ENCODE measurements at regions not wholly inside any gene's neighbourhood (a gene's known extent, or its start where the extent isn't known, plus 50 kb on each side); places are given as distances from the start of the nearest gene placed in this dataset.

- no peaks in the 10 kb centered on the region for H3K27me3 ChIP-seq
- 92 to 93% methylated on average over 1 of the region's 1 CpG for WGBS, 2 donors (ENCODE audit: low coverage in 1 of 2)
- H3K36me3 ChIP-seq: no peaks in the 10 kb centered on the region
- no peaks in the 10 kb centered on the region for H3K4me1 ChIP-seq
- H3K27ac ChIP-seq: no peak overlapping the region
- H3K4me3 ChIP-seq: no peak overlapping the region
- H3K9me3 ChIP-seq: no peaks in the 10 kb centered on the region
- no peak for TF ChIP-seq EP300 (IDR thresholded peaks at IDR 0.05)
- no peak for TF ChIP-seq CTCF (IDR thresholded peaks at IDR 0.05)
- no peak for TF ChIP-seq POLR2A (IDR thresholded peaks at IDR 0.05)
- no peak for TF ChIP-seq POLR2AphosphoS5 (IDR thresholded peaks at IDR 0.05)
- no peak for ATAC-seq
Observed at GRCh38 chr2:66382091-66382490, 52.8 kb upstream of the MEIS1 start.

GRCh38 chr2:66379473-66379872 lies 55.5 kb upstream of the MEIS1 start:
- Histone ChIP-seq H3K9me3 (no peaks in the 10 kb centered on the region), H3K27ac (no peak overlapping the region), H3K4me1 (no peaks in the 10 kb centered on the region), H3K36me3 (no peaks in the 10 kb centered on the region), H3K4me3 (no peak overlapping the region), H3K27me3 (no peaks in the 10 kb centered on the region)
- ATAC-seq: no peak
- no peak for TF ChIP-seq CTCF (IDR thresholded peaks at IDR 0.05)
- no peak for TF ChIP-seq EP300 (IDR thresholded peaks at IDR 0.05)
- TF ChIP-seq POLR2A (IDR thresholded peaks at IDR 0.05): no peak
- no peak for TF ChIP-seq POLR2AphosphoS5 (IDR thresholded peaks at IDR 0.05)

GRCh38 chr2:66377832-66378231 lies 57.1 kb upstream of the MEIS1 start:
- ATAC-seq: no peak
- Histone ChIP-seq H3K4me1 (no peaks in the 10 kb centered on the region), H3K9me3 (no peaks in the 10 kb centered on the region), H3K36me3 (no peaks in the 10 kb centered on the region), H3K4me3 (no peak overlapping the region), H3K27ac (no peak overlapping the region), H3K27me3 (no peaks in the 10 kb centered on the region)
- 70 to 84% methylated on average over 6 of the region's 6 CpGs for WGBS, 2 donors (ENCODE audit: low coverage in 1 of 2)
- no peak for TF ChIP-seq CTCF (IDR thresholded peaks at IDR 0.05)
- TF ChIP-seq POLR2AphosphoS5 (IDR thresholded peaks at IDR 0.05): no peak
- no peak for TF ChIP-seq EP300 (IDR thresholded peaks at IDR 0.05)
- TF ChIP-seq POLR2A (IDR thresholded peaks at IDR 0.05): no peak

- Histone ChIP-seq H3K27ac (no peak overlapping the region), H3K4me3 (no peak overlapping the region), H3K4me1 (no peaks in the 10 kb centered on the region), H3K36me3 (no peaks in the 10 kb centered on the region), H3K9me3 (no peaks in the 10 kb centered on the region), H3K27me3 (peaks cover 4% of the 10 kb centered on the region)
- no peak for TF ChIP-seq EP300 (IDR thresholded peaks at IDR 0.05)
- no peak for TF ChIP-seq CTCF (IDR thresholded peaks at IDR 0.05)
- TF ChIP-seq POLR2AphosphoS5 (IDR thresholded peaks at IDR 0.05): no peak
- TF ChIP-seq POLR2A (IDR thresholded peaks at IDR 0.05): no peak
- ATAC-seq: no peak
- 93 to 100% methylated on average over 2 of the region's 2 CpGs for WGBS, 2 donors (ENCODE audit: low coverage in 1 of 2)
Observed at GRCh38 chr2:66370824-66371223, 64.1 kb upstream of the MEIS1 start.

GRCh38 chr2:66366619-66367018 lies 68.3 kb upstream of the MEIS1 start:
- no peaks in the 10 kb centered on the region for H3K27me3 ChIP-seq
- WGBS, 2 donors (ENCODE audit: low coverage in 1 of 2): 67 to 75% methylated on average over 2 of the region's 2 CpGs
- no peaks in the 10 kb centered on the region for H3K9me3 ChIP-seq
- H3K4me1 ChIP-seq: peaks cover 0 to 10% (median 0%) of the 10 kb centered on the region in 3 donors
- H3K27ac ChIP-seq: no peak overlapping the region
- no peak for ATAC-seq
- H3K4me3 ChIP-seq: no peak overlapping the region
- no peak for TF ChIP-seq POLR2AphosphoS5 (IDR thresholded peaks at IDR 0.05)
- no peak for TF ChIP-seq POLR2A (IDR thresholded peaks at IDR 0.05)
- no peak for TF ChIP-seq EP300 (IDR thresholded peaks at IDR 0.05)
- no peak for TF ChIP-seq CTCF (IDR thresholded peaks at IDR 0.05)
- no peaks in the 10 kb centered on the region for H3K36me3 ChIP-seq

All from gastroesophageal sphincter (tissue), 4 donors.